H9 (cell line): ENCODE measurements at regions not wholly inside any gene's neighbourhood (a gene's known extent, or its start where the extent isn't known, plus 50 kb on each side); places are given as distances from the start of the nearest gene placed in this dataset.

Experiments used
- DNase-seq: peaks from one replicate; pipeline ENCODE4 v3.0.0-alpha.2; 2017
- H2AFZ ChIP-seq: one replicate; pipeline ENCODE4 v1.6.1; 2013; ENCODE audit warnings: mild to moderate bottlenecking, low read length, control low read depth, moderate library complexity
- H2AK5ac ChIP-seq: 2 replicates; pipeline ENCODE4 v1.6.1; 2013; ENCODE audit warnings: low read length, control low read depth, mixed read lengths; ENCODE audit not compliant: insufficient read length
- H2BK120ac ChIP-seq: one replicate; pipeline ENCODE4 v1.6.1; 2013; ENCODE audit warnings: low read depth, mild to moderate bottlenecking, low read length, control low read depth, inconsistent platforms; ENCODE audit not compliant: poor library complexity, severe bottlenecking
- H2BK12ac ChIP-seq: 2 replicates; pipeline ENCODE4 v1.6.1; 2013; ENCODE audit warnings: low read length, control low read depth, mixed read lengths, low read depth; ENCODE audit not compliant: insufficient read length
- H2BK15ac ChIP-seq: 2 replicates; pipeline ENCODE4 v1.6.1; 2013; ENCODE audit warnings: low read depth, low read length, control low read depth
- H2BK20ac ChIP-seq: one replicate; pipeline ENCODE4 v1.6.1; 2013; ENCODE audit warnings: low read depth, mild to moderate bottlenecking, low read length, control low read depth, inconsistent platforms; ENCODE audit not compliant: poor library complexity, severe bottlenecking
- H2BK5ac ChIP-seq: 2 replicates; pipeline ENCODE4 v1.6.1; 2013; ENCODE audit warnings: low read length, control low read depth, mixed read lengths; ENCODE audit not compliant: insufficient read length
- H3K14ac ChIP-seq: 2 replicates; pipeline ENCODE4 v1.6.1; 2013; ENCODE audit warnings: low read length, control low read depth; ENCODE audit not compliant: insufficient read depth
- H3K18ac ChIP-seq: 2 replicates; pipeline ENCODE4 v1.6.1; 2013; ENCODE audit warnings: low read depth, mild to moderate bottlenecking, mixed read lengths, low read length, control low read depth; ENCODE audit not compliant: insufficient read length
- H3K23ac ChIP-seq: 2 replicates; pipeline ENCODE4 v1.6.1; 2013; ENCODE audit warnings: low read length, control low read depth, mixed read lengths, low read depth; ENCODE audit not compliant: insufficient read length
- H3K23me2 ChIP-seq: 2 replicates; pipeline ENCODE4 v1.6.1; 2013; ENCODE audit warnings: low read depth, mild to moderate bottlenecking, mixed read lengths, low read length, control low read depth; ENCODE audit not compliant: insufficient read length, poor library complexity, severe bottlenecking
- H3K27ac ChIP-seq: 2 replicates; pipeline ENCODE4 v1.5.1; 2013; ENCODE audit warnings: low read length, control low read depth, mixed read lengths, low read depth; ENCODE audit not compliant: insufficient read length
- H3K27me3 ChIP-seq: 2 replicates; pipeline ENCODE4 v1.6.1; 2013; ENCODE audit warnings: low read length, control low read depth, inconsistent platforms; ENCODE audit not compliant: insufficient read depth
- H3K4ac ChIP-seq: 2 replicates; pipeline ENCODE4 v1.6.1; 2013; ENCODE audit warnings: low read depth, mild to moderate bottlenecking, control low read depth, inconsistent platforms, low read length, moderate library complexity
- H3K4me1 ChIP-seq: 2 replicates; pipeline ENCODE4 v1.6.1; 2013; ENCODE audit warnings: low read length, control low read depth, inconsistent platforms; ENCODE audit not compliant: insufficient read depth
- H3K4me2 ChIP-seq: 2 replicates; pipeline ENCODE4 v1.6.1; 2013; ENCODE audit warnings: low read length, control low read depth, mixed read lengths; ENCODE audit not compliant: insufficient read length, insufficient read depth
- H3K56ac ChIP-seq: 2 replicates; pipeline ENCODE4 v1.6.1; 2013; ENCODE audit warnings: low read depth, mild to moderate bottlenecking, mixed read lengths, low read length, control low read depth; ENCODE audit not compliant: insufficient read length
- H3K79me1 ChIP-seq: 2 replicates; pipeline ENCODE4 v1.6.1; 2013; ENCODE audit warnings: low read depth, mild to moderate bottlenecking, moderate library complexity, low read length, control low read depth, inconsistent platforms; ENCODE audit not compliant: insufficient read depth, poor library complexity, severe bottlenecking
- H3K79me2 ChIP-seq: 2 replicates; pipeline ENCODE4 v1.6.1; 2013; ENCODE audit warnings: low read length, control low read depth, inconsistent platforms; ENCODE audit not compliant: insufficient read depth
- H3K9ac ChIP-seq: 2 replicates; pipeline ENCODE4 v1.6.1; 2013; ENCODE audit warnings: low read length, control low read depth, mixed read lengths; ENCODE audit not compliant: insufficient read length; ENCODE audit errors: extremely low read depth
- H3K9me3 ChIP-seq: one replicate; pipeline ENCODE4 v1.6.1; 2013; ENCODE audit warnings: low read depth, low read length, inconsistent platforms; ENCODE audit not compliant: control insufficient read depth
- H3T11ph ChIP-seq: one replicate; pipeline ENCODE4 v1.6.1; 2013; ENCODE audit warnings: mild to moderate bottlenecking, low read length, control low read depth, inconsistent platforms
- H4K20me1 ChIP-seq: one replicate; pipeline ENCODE4 v1.6.1; 2013; ENCODE audit not compliant: control insufficient read depth, insufficient read length, insufficient read depth
- H4K5ac ChIP-seq: 2 replicates; pipeline ENCODE4 v1.6.1; 2013; ENCODE audit warnings: low read depth, mild to moderate bottlenecking, mixed read lengths, low read length, control low read depth; ENCODE audit not compliant: insufficient read length
- H4K8ac ChIP-seq: replicated peaks from 2 replicates; pipeline ENCODE4 v1.6.1; 2013; ENCODE audit warnings: low read length, control low read depth, mixed read lengths, low read depth; ENCODE audit not compliant: insufficient read length
- H4K91ac ChIP-seq: 2 replicates; pipeline ENCODE4 v1.6.1; 2013; ENCODE audit warnings: low read depth, mild to moderate bottlenecking, moderate library complexity, mixed read lengths, low read length, control low read depth; ENCODE audit not compliant: insufficient read length
- H3K27ac Mint-ChIP-seq, 3 experiments: 2 replicates in 2 of 3; 3 replicates in 1 of 3; pipeline ENCODE4 v1.8.0; 2020 to 2021; ENCODE audit warnings: mixed read lengths in 3 of 3, mild to moderate bottlenecking in 1 of 3, moderate library complexity in 1 of 3
- H3K27me3 Mint-ChIP-seq: 2 replicates; pipeline ENCODE4 v1.8.0; 2021; ENCODE audit warnings: low read depth, mild to moderate bottlenecking, moderate library complexity, mixed read lengths
- H3K36me3 Mint-ChIP-seq, 3 experiments: 2 replicates in 2 of 3; 3 replicates in 1 of 3; pipeline ENCODE4 v1.8.0; 2020 to 2021; ENCODE audit warnings: low read depth in 3 of 3, mixed read lengths in 3 of 3; ENCODE audit not compliant: insufficient read depth in 1 of 3
- H3K4me1 Mint-ChIP-seq, 2 experiments: 2 replicates each; pipeline ENCODE4 v1.8.0; 2020; ENCODE audit warnings: mixed read lengths in 2 of 2
- H3K4me3 Mint-ChIP-seq, 2 experiments: 2 replicates in 1 of 2; 3 replicates in 1 of 2; pipeline ENCODE4 v1.8.0; 2020 to 2021; ENCODE audit warnings: mild to moderate bottlenecking in 2 of 2, mixed read lengths in 2 of 2, moderate library complexity in 1 of 2
- H3K9me3 Mint-ChIP-seq, 2 experiments: 2 replicates in 1 of 2; 3 replicates in 1 of 2; pipeline ENCODE4 v1.8.0; 2020; ENCODE audit warnings: mild to moderate bottlenecking in 2 of 2, mixed read lengths in 2 of 2, moderate library complexity in 1 of 2
- CTCF ChIP-seq: fragments of 200-600 bp; sonication (generic); conservative IDR thresholded peaks from 3 replicates; pipeline ENCODE4 v1.8.0; 2021; ENCODE audit warnings: antibody characterized with exemption, mild to moderate bottlenecking
- WGBS: extraction: QIAGEN DNeasy Blood & Tissue Kit; methylation state at CpG from one replicate; pipeline ENCODE4 v1.1.7; 2013; ENCODE audit warnings: missing lambda C conversion rate, low lambda C conversion rate, mixed read lengths; ENCODE audit not compliant: insufficient read length; ENCODE audit errors: extremely low coverage; 5-methylcytosine and 5-hydroxymethylcytosine counted together

- Histone ChIP-seq H3K23ac (no peak overlapping the region), H2BK20ac (no peak overlapping the region), H3T11ph (no peak overlapping the region), H3K27ac (no peak overlapping the region), H4K91ac (no peak overlapping the region), H3K9ac (no peak overlapping the region), H2AFZ (no peak overlapping the region), H3K79me2 (no peaks in the 10 kb centered on the region), H4K8ac (no peak overlapping the region), H2AK5ac (no peak overlapping the region), H4K20me1 (no peaks in the 10 kb centered on the region), H3K18ac (no peak overlapping the region), H3K79me1 (no peaks in the 10 kb centered on the region), H3K9me3 (no peaks in the 10 kb centered on the region), H2BK5ac (no peak overlapping the region), H3K27me3 (no peaks in the 10 kb centered on the region), H3K4ac (no peak overlapping the region), H2BK15ac (no peak overlapping the region), H2BK120ac (no peak overlapping the region), H3K4me1 (no peaks in the 10 kb centered on the region), H3K23me2 (no peaks in the 10 kb centered on the region), H3K14ac (no peak overlapping the region), H3K4me2 (no peak overlapping the region), H4K5ac (no peak overlapping the region), H3K56ac (no peak overlapping the region), H2BK12ac (no peak overlapping the region)
- Mint-ChIP-seq H3K4me3 (no peak overlapping the region), H3K27me3 (no peaks in the 10 kb centered on the region), H3K9me3 (no peaks in the 10 kb centered on the region; a peak in 3 of 5 replicates), H3K27ac (no peak overlapping the region), H3K4me1 (no peaks in the 10 kb centered on the region; a peak in 1 of 4 replicates), H3K36me3 (peaks cover 3 to 9% (median 5%) of the 10 kb centered on the region in 3 experiments; a peak in 5 of 7 replicates)
- no peak for DNase-seq
- no peak for TF ChIP-seq CTCF
- WGBS, result no CpG with 5 or more reads among the region's 1 CpG
Observed at GRCh38 chr2:167626301-167626700, 621.1 kb downstream of the STK39 start.
